ENCODE measurements at regions not wholly inside any gene's neighbourhood (a gene's known extent, or its start where the extent isn't known, plus 50 kb on each side); places are given as distances from the start of the nearest gene placed in this dataset.
"Not testable (repeated sequence)": the region's sequence is repeated elsewhere in the genome, so short reads cannot be mapped to it uniquely, and the experiment has no call there.

DNA sequence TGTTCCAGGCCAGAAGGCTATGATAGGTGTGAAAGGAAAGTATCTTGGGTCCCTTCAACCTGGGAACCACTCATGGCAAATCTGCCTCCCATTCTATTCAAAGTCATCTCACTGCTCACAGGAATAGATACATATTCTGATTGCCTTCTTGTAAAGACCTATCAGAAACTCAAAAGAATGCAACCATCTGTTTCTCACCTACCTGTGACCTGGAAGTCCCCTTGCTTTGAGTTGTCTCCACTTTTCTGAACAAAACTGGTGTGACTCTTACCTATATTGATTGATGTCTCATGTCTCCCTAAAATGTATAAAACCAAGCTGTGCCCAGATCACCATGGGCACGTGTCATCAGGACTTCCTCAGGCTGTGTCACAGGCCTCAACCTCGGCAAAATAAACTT, 1149.3 kb downstream of the NSUN3 start:
- FAIRE-seq (no peak), DNase-seq (ENCODE audit: low spot score in 2 of 2) (no peak)

DNA sequence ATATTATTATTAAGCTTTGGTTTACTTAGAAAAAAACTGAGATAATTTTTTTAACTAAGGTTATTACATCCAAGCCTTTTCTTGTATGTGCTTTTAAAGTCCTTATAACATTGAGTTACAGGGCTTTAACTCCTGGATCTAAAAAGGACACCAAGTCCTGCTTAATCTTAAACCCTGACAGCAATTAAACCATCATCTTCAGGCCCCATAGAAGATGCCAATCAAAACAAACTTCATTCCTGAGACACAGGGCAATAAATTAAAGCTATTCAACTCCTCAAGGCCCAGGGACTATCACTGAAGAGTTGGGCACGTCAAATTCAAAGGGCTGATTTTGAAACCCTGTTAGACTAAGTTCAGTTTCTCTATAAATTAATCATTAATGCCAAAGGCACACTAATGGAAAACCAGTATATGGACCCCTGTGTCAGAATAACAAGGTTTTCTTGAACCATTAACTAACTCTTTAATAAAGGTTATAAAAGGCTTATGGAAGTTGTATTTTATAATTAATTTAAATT, 1152.6 kb downstream of the NSUN3 start:
- no peak for FAIRE-seq
- DNase-seq (ENCODE audit: low spot score in 2 of 2): no peak

- no peak for DNase-seq (ENCODE audit: low spot score in 2 of 2)
- FAIRE-seq: no peak
These were observed 1154.8 kb downstream of the NSUN3 start for GRCh38 chr3:95217661-95218060.

DNA sequence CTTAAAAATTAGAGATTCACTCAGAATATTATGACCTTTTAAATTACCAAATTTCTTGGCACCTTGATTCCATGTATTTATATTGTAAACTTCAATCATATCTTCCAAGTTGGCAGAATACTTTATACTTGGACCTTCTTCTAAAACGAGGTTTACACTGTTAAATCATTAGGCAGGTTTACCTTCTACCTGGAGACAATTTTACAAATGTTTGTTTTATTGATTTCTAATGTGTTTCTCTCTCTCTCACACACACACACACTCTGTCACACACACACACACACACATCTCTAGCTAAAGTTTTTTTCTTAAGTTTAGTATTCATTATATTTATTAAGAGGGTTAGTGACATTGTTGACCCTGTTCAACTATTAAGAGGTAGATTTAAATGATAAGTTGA, 1155.6 kb downstream of the NSUN3 start:
- FAIRE-seq (no peak), DNase-seq (ENCODE audit: low spot score in 2 of 2) (no peak)

DNA sequence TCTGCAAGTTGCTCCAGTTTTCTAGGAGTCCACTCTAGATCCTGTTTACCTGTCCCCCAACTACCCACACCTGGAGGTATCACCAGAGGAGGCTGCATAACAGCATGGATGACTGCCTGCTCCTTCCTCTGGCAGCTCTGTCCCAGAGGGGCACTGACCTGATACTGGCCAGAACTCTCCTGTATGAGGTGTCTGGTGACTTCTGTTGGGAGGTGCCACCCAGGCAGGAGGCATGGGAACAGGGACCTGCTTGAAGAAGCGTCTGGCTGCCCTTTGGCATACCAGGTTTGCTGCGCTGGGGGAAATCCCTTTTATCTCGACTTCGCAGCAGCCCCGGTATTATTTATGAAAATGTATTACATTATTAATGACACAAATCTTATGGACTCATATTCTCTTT, 1163.6 kb downstream of the NSUN3 start:
- DNase-seq (ENCODE audit: low spot score in 2 of 2): no peak
- no peak for FAIRE-seq

GRCh38 chr3:95227092-95227491, 1164.2 kb downstream of the NSUN3 start:
- DNase-seq (ENCODE audit: low spot score in 2 of 2): no peak
- FAIRE-seq: no peak

DNA sequence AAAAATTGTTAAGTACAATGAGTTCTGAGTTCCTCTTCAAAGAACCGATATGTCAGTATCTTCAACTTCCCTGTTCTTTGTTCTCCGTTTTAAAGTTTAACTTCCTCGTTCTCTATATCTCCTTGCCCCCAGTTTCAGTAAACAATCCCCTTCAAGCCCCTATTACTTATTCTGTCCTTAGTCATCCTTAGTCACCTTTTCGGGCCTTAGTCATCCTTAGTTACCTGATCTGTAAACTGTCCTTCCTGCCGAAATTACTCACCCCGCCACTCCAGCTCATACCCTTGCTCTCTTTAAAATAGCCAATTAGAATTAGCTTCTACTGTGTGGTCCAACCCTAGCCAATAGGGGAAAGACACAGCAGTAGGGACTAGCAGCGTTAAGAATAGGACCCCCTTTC, 1165.6 kb downstream of the NSUN3 start:
- FAIRE-seq (no peak), DNase-seq (ENCODE audit: low spot score in 2 of 2) (no peak)

DNA sequence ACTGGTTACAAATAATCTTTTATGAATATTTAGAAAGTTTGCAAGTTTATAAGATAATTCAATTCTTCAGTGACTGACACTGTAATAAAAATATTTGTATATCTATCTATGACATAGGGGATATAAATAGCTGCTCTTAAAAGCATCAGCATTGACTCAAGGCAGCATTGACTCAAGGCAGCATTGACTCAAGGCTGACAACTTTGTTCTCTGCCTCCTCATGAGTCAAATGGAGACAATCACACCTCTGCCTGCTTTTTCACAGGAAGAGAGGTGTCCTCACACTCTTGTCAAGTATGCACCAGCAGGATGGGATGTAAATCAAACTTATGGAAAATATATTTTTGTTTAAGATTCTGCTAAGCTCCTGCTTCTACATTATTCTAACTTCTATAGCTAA, 1173.1 kb downstream of the NSUN3 start:
- no peak for FAIRE-seq
- no peak for DNase-seq (ENCODE audit: low spot score in 2 of 2)

DNA sequence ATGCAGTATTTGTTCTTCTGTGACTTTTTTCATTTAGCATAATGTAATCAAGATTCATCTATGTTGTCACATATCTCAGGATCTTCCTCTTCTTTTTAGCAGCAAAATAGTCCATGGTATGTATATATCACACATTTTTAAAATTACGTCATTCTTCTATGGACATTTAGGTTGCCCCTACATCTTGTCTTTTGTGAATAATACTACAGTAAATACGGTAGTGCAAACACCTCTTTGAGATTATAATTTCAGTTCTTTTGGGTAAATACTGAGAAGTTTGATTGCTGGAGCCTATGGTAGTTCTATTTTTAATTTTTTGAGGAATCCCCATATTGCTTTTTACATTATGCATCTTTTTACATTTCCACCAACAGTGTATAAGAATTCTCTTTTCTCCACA, 1174.9 kb downstream of the NSUN3 start:
- no peak for FAIRE-seq
- DNase-seq (ENCODE audit: low spot score in 2 of 2): no peak

DNA sequence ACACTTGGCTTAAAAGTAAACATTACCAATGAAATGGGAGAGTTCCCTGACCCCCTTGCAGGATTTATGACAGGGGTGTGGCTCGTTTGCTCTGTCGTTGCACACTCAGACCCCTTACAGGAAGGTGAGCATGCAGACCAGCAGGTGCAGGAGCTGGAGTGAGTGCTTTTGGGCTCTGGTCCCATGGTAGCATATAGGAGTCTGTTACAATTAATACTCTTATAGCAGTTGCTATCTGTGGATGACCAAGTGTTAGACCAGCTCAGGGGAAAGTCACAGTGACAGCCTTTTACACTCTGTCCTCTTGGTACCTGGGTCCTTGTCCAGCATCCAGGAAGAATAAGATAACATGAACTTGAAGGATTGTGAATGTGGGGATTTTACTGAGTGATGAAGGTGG, 1177.5 kb downstream of the NSUN3 start:
- FAIRE-seq (no peak), DNase-seq (ENCODE audit: low spot score in 2 of 2) (no peak)

DNA sequence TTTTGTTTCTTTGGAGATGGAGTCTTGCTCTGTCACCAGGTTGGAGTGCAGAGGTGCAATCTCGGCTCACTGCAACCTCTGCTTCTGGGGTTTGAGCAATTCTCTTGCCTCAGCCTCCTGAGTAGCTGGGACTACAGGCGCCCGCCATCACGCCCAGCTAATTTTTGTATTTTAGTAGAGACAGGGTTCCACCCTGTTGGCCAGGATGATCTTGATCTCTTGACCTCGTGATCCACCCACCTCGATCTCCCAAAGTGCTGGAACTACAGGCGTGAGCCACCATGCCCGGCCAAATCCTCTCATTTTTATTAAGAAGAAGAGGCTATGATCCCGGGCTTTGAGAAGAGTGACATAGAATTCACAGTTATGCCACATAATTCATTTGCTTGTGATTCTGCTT, 1178.4 kb downstream of the NSUN3 start:
- not testable (repeated sequence) for DNase-seq (ENCODE audit: low spot score in 2 of 2); FAIRE-seq

DNA sequence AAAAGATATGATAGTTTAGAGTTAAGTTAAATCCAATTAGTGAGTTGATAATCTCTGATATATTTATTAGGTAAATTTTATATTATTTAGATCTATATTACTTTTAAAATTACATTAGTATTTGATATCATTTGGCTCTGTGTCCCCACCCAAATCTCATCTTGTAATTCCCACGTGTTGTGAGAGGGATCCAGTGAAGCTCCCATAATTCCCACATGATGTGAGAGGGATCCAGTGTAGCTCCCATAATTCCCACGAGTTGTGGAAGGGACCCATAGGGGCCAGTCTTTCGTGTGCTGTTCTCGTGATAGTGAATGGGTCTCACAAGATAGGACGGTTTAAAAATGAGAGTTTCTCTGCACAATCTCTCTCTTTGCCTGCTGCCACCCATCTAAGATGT, 1183.6 kb downstream of the NSUN3 start:
- no peak for DNase-seq (ENCODE audit: low spot score in 2 of 2)
- FAIRE-seq: no peak

DNA sequence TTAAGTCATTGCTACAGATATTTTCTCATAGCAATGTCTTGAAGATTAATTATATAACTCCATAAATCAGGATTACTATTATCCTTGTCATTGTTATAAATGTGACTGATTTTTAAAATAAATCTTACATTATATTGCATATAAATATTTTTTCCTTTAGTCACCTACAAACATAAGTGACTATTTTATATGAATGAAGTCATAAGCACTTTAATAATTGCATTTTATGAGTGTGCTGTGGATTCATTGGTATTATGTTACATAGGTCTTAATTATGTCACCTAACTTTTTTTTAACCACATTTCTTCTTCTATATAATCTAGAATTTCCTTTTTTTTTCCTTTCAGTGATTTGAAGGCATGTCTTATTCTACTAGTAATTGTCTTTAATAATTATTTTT, 1191.2 kb downstream of the NSUN3 start:
- DNase-seq (ENCODE audit: low spot score in 2 of 2) (no peak), FAIRE-seq (no peak)

- DNase-seq (ENCODE audit: low spot score in 2 of 2): no peak
- FAIRE-seq: no peak
These were observed 1191.9 kb downstream of the NSUN3 start for GRCh38 chr3:95254758-95255157.

DNA sequence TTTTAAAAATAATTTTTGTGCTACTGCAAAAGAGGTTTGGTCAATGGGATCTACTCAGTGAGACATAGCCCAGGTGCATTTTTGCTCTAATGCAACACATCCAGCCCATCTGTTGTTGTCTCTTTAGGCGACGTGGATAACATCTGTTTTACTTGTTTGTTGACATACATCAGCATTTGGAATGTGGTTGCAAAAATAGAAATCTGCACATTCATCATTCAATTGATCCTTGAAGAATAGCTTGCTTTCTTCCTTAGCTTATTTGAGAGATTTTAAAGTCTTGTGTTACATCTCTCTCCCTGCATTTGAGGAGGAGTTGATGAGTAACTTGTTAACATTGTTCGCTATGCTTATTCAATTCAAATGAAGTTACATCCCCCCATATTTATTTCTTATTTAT, 1202.3 kb downstream of the NSUN3 start:
- DNase-seq (ENCODE audit: low spot score in 2 of 2): no peak
- no peak for FAIRE-seq

DNA sequence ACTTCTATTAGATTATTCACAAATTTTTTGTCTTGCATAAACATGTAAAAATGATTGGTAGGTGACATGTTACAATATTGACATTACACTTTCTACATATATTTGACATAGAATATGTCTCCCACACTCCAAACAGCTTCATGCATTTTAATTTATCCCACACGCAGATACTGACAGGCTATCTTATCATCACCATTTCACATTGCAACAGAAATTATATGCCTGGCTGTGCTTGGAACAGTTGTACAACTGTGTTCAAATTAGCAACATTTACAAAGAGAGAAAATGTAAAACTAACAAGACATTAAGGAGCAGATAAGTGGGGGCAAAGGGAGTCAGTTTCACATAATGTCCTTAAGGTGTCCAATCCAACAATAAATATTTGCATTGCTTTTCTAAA, 1208.5 kb downstream of the NSUN3 start:
- no peak for DNase-seq (ENCODE audit: low spot score in 2 of 2)
- no peak for FAIRE-seq

DNA sequence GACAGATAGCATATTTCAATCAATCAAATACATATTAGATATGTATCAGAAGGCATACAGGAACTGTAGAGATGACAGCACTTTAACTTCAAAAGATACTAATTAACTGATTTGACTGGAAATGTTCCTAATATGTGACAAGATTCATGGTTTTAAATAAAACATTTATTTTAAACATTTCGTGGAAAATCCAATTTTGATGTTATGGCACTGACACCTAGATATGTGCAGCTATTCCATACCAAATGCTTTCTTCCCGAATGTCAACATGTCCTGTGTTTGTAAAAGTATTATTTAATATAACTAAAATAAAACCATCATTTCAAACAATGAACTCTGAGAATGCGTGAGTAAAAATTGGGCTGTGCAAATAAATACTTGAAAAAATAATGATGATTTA, 1209.3 kb downstream of the NSUN3 start:
- FAIRE-seq (no peak), DNase-seq (ENCODE audit: low spot score in 2 of 2) (no peak)

DNA sequence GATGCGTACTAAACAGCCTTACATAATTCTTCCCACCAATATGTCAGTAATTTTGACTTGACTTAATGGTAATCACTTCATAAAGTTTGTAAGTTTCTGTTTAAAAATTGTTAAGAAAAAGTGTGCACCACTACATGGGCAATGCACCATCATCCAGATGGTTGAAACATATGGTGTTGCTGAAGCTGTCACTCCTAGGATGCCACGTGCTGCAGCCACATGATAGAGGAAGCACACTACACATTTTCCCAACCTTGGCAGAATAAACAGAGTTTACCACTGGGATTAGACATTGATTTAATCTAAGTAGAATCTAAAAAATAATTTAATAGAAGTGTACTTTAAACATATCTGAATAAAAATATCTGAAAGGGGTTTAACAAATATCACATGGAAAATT, 1209.9 kb downstream of the NSUN3 start:
- no peak for FAIRE-seq
- DNase-seq (ENCODE audit: low spot score in 2 of 2): no peak

DNA sequence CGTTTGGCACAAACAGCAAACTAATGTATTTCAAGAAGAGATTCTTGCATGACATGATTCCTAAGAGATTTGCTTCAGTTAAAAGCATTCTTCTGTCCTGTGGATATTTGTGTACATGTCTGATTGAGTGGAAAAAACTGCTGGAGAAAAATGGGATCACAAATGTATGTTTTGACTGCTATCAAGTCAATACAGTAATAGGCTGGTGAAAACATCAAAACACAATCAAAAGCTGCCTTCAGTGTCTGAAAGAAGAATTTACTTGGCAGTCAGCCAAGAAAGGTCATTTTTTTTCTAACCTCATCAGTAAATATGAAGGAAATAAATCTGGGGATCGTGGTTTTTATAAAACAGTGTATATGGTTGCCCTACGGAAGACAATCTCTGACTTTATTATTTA, 1214.8 kb downstream of the NSUN3 start:
- FAIRE-seq: no peak
- no peak for DNase-seq (ENCODE audit: low spot score in 2 of 2)

DNA sequence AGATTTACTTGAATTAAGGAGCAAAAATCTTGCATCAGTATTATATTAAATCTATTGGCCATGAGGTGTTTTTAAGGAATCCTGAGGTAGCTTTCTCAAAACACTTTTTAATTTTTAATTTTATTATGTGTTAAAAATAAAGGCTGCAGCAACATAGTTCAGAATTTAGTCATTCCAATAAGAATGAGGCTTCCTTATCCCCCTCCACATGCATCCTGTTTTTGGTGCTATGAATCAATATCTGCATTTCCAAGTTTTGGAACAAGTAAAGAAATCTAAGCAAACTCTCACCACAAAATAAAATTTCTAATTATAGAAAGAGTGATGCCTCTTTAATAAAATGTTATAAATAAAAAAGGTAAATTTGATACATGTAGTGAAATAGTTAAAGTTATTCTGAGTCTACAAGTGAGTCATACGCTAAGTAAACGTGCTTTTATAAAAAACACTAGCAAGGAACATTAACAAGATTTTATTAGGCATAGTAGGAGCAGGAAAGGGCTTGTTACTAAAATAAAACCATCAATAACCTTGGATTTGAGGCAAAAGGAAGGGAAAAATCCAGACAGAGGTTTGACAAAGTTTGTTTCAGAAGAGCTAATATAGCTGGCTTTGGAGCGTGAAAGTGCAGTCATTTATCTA, 1218.0 kb downstream of the NSUN3 start:
- no peak for DNase-seq (ENCODE audit: low spot score in 2 of 2)
- no peak for FAIRE-seq

GRCh38 chr3:95289295-95289694, 1226.4 kb downstream of the NSUN3 start:
- DNase-seq (ENCODE audit: low spot score in 2 of 2): no peak
- FAIRE-seq: peak; percentile 19

DNA sequence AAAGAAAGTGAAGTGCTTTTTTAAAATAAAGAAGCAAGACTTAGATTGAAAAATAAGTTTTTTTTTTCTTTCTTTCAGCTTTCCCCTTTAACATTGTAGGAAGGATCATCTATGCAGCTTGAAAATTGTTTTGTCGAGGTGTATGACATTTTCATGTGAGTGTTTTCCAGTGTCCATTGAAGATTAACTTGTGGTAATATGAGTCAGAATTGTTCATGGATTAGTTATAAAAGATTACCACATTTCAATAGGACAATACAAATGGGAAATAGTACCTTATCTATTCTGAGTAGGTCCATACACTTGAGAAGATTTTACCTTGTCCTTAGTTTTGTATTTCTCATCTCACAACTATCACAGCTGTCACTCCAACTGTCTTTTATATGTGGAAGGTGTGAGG, 1234.7 kb downstream of the NSUN3 start:
- no peak for FAIRE-seq

DNA sequence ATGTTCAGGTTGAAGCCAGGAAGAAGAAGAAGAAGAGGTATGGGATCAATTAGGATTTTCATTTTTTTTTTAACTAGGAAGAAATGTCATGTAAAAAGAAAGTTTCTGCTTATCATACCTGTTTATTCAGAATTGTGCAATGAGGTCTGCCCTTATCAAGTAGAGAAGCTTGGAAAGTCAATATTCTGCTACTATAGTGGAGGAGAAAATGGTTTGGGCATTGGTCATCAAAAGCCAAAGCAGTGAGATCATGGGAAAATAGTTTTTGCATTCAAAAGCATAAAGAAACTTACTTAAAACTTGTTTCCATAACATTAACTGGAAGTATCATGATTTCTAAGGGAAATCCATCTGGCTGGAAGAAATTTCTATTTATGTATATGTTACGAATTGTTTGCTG, 1239.2 kb downstream of the NSUN3 start:
- DNase-seq (ENCODE audit: low spot score in 2 of 2): no peak
- no peak for FAIRE-seq

More for the DNA sequence above, 1234.7 kb downstream of the NSUN3 start:
- DNase-seq (ENCODE audit: low spot score in 2 of 2): no peak

Measured in frontal cortex (tissue), 3 donors.